Activated T-helper 2 cell treated with anti-CD3 and anti-CD28 coated beads, Interferon-gamma antibody, Interleukin-2, Interleukin-4, amounts not matched to agents 10 μg/mL and 5 μg/mL and 100 μg/mL, durations not matched to agents 14 hours and 24 hours and 36 hours (primary cell): ENCODE measurements at regions not wholly inside any gene's neighbourhood (a gene's known extent, or its start where the extent isn't known, plus 50 kb on each side); places are given as distances from the start of the nearest gene placed in this dataset.
"Not testable (repeated sequence)": the region's sequence is repeated elsewhere in the genome, so short reads cannot be mapped to it uniquely, and the experiment has no call there.

Experiments
- DNase-seq: peaks from one replicate; pipeline ENCODE4 v3.0.0; 2021; ENCODE audit warnings: low spot score
- H3K27ac Mint-ChIP-seq: one replicate; pipeline ENCODE4 v1.8.0; 2021; ENCODE audit warnings: mixed read lengths
- H3K27me3 Mint-ChIP-seq: one replicate; pipeline ENCODE4 v1.8.0; 2021; ENCODE audit warnings: low read depth, mixed read lengths
- H3K36me3 Mint-ChIP-seq: one replicate; pipeline ENCODE4 v1.8.0; 2021; ENCODE audit warnings: low read depth, mixed read lengths
- H3K4me1 Mint-ChIP-seq: one replicate; pipeline ENCODE4 v1.8.0; 2021; ENCODE audit warnings: low read depth, mixed read lengths
- H3K4me3 Mint-ChIP-seq: one replicate; pipeline ENCODE4 v1.8.0; 2021; ENCODE audit warnings: low read depth, mild to moderate bottlenecking, moderate library complexity, mixed read lengths
- H3K9me3 Mint-ChIP-seq: one replicate; pipeline ENCODE4 v1.8.0; 2021; ENCODE audit warnings: mixed read lengths
- intact Hi-C: fragments of 100-400 bp; cut with micrococcal nuclease; formaldehyde crosslinking; loops from one replicate; pipeline ENCODE4 v1.15.1; 2023

DNA sequence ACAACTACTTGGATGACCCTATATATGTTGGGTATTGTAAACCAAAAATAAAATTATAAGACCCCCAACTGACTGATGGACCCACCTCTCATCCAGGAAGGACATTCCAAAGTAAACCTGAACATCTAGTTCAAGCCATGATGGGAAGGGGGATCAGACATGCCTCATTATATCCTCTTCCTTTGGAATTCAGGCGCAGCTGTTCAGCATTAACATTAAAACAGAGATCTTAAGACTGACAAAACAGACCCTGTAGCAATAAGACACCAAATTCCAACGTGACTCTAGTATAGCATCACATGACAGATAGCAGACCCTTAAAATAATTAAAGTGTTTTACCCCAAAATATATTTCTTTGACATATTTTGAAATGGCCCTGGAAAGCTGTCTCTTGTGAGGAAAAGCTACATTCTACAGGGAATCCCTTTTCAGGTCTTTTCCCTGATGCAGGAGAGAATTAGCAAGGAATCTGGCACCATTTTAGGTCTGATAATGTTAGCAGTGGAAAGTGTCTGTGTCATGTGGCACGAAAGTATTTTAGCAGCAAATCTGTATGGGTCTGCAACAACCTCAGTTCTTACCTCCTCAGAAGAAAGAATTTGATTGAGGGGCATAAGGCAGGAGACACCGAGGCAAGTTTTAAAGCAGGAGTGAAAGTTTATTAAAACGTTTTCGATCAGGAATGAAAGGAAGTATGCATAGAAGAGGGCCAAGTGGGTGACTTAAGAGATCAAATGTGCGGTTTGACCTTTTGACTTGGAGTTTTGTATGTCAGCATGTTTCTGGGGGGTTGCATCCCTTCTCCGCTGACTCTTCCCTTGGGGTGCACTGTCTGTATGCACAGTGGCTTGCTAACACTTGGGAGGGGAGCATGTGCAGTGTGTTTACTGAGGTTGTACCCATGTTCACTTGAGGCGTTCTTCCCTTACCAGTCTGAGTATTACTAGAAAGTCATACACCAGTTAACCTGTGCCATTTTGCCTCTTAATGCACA, 236.6 kb upstream of the PPP1R3A start:
- intact Hi-C loops, result no loop called here
- Mint-ChIP-seq H3K27me3 (no peaks in the 10 kb centered on the region), H3K9me3 (no peaks in the 10 kb centered on the region), H3K4me1 (no peaks in the 10 kb centered on the region), H3K4me3 (no peak overlapping the region), H3K27ac (no peak overlapping the region), H3K36me3 (no peaks in the 10 kb centered on the region)
- DNase-seq, result no peak

DNA sequence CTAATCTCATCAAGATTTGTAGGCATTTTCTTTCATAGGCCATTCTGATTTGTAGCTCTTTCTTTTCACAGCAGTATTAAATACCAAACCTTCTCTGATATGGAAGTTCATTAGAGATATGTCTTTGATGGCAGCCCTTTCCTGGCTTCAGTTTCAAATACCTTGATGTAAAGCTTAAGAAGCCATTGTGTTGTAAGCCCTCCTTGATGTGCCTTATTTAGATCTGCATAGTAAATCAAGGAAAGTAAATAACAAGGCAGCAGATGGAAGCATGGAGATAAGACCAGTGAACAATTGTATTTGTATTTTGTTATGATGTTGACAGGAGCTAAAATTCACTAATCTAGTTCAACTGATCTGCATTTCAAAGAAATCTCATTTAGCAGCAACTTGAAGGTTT, 234.9 kb upstream of the PPP1R3A start:
- H3K4me3 Mint-ChIP-seq, result no peak overlapping the region

DNA sequence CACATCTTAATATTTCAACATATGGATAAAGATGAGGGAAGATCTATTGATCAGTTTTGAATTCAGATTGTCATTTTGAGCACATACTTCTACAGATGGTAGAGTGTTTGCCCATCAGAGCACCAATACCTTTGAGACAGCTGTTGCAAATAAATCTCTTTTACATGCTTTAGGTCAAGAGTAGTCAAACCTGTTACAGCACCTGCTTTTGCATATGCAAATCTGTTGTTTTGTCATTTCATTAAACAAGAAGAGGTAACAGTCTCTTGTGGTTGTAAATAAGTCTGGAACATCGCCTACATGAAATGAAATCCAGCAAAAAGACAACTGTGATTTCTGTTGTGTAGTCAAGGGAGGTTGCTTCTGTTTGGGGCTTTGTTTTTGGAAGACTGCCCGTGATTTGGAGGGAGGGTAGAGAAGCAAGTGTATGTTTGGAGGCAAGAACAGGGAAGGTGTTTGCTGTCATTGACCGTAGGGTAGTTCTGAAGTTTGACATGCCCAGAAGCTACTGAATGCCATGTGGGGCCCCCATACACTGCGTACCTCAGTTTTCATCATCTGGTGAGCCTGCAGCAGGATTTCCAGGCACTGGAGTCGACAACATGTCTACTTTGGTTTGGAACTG, 233.6 kb upstream of the PPP1R3A start:
- no peak overlapping the region for H3K4me3 Mint-ChIP-seq
- no peaks in the 10 kb centered on the region for H3K9me3 Mint-ChIP-seq
- intact Hi-C loops, result no loop called here
- no peak overlapping the region for H3K27ac Mint-ChIP-seq
- H3K27me3 Mint-ChIP-seq, result peaks cover 1% of the 10 kb centered on the region
- H3K4me1 Mint-ChIP-seq, result no peaks in the 10 kb centered on the region
- no peak for DNase-seq
- no peaks in the 10 kb centered on the region for H3K36me3 Mint-ChIP-seq

More for the DNA sequence above, 234.9 kb upstream of the PPP1R3A start:
- H3K9me3 Mint-ChIP-seq, result no peaks in the 10 kb centered on the region
- H3K27me3 Mint-ChIP-seq, result no peaks in the 10 kb centered on the region
- no peaks in the 10 kb centered on the region for H3K36me3 Mint-ChIP-seq
- no peak for DNase-seq
- no peak overlapping the region for H3K27ac Mint-ChIP-seq
- H3K4me1 Mint-ChIP-seq, result no peaks in the 10 kb centered on the region
- intact Hi-C loops, result no loop called here

DNA sequence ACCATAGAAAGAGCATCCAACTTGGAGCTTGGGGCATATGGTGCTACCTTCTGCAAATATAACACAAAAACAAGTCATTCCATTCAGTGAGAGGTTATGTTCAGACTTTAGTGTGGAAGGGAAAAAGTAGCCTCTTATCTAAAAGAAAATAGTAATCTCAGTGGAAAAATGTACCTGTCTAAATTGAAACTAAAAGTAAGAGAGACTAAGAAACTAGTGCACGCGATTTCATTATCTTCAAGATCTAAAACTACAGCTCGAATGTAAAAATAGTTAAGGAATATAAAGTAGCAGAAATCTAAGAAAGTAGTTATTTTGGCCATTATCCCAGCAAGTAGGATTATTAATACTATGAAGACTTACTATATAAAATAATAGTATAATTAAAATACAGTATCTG, 233.0 kb upstream of the PPP1R3A start:
- peaks cover 1% of the 10 kb centered on the region for H3K27me3 Mint-ChIP-seq
- no peak overlapping the region for H3K4me3 Mint-ChIP-seq
- no peaks in the 10 kb centered on the region for H3K4me1 Mint-ChIP-seq
- H3K36me3 Mint-ChIP-seq, result no peaks in the 10 kb centered on the region
- no peak for DNase-seq
- no peak overlapping the region for H3K27ac Mint-ChIP-seq
- intact Hi-C loops, result no loop called here
- no peaks in the 10 kb centered on the region for H3K9me3 Mint-ChIP-seq

DNA sequence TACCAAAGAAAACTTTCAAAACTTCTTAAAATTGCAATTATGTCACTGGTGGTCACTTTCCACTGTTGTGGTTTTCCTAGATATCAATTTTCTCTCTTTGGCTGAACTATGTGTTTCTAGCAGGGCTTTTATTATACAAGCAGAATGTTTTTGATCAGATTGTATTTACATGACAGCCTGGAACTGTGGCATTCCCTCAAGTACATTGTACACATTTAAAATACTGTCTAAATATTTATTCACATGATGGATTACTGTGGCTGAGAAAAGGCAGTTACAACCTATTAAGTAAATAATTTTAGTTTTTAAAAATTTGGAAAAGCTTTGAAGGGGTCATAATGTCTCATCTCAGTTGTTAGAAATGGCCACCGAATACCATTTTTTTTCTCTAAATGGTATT, 231.9 kb upstream of the PPP1R3A start:
- intact Hi-C loops, result no loop called here
- no peaks in the 10 kb centered on the region for H3K36me3 Mint-ChIP-seq
- no peaks in the 10 kb centered on the region for H3K4me1 Mint-ChIP-seq
- H3K9me3 Mint-ChIP-seq, result no peaks in the 10 kb centered on the region
- no peak overlapping the region for H3K4me3 Mint-ChIP-seq
- DNase-seq, result no peak
- peaks cover 1% of the 10 kb centered on the region for H3K27me3 Mint-ChIP-seq
- H3K27ac Mint-ChIP-seq, result no peak overlapping the region

DNA sequence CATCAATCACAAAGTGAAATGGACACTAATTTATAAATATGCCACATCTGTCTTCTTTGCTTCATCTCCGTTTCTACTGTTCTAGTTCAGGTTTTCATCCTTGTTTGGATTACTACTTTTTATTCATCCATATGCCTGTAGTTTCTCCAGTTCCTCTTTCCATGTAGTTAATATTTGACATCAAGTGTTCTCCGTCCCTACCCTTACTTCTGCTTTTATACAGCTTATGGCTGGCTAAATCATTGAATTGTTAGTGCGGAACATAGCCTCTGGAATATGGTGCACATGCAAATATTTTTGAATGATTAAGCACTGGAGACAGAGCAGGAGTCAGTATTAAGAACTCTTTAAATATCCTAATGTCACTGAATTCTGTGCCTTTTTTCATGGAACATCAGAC, 230.0 kb upstream of the PPP1R3A start:
- Mint-ChIP-seq H3K27ac (no peak overlapping the region), H3K4me1 (no peaks in the 10 kb centered on the region), H3K36me3 (no peaks in the 10 kb centered on the region), H3K9me3 (no peaks in the 10 kb centered on the region), H3K4me3 (no peak overlapping the region), H3K27me3 (peaks cover 1% of the 10 kb centered on the region)
- no peak for DNase-seq
- intact Hi-C loops, result no loop called here

DNA sequence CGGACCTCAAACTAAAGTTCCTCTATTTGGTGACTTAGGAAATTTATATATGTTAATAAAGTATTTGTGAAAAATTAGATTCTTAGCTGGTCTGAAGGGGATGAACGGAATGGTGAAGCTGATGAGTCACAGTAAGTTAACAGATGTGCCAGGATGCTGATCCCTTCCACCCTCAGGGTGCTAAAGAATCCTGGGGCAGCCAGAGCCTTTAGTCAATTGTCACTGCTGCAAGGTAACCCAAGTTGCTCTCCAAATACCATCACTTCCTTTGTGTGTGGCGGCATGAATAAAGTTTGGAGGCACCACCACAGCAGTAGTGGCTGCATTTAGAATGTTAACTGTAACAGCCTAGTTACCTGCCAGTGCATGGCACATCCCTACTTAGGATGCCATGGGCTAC, 222.6 kb upstream of the PPP1R3A start:
- Mint-ChIP-seq H3K4me1 (no peaks in the 10 kb centered on the region), H3K27me3 (no peaks in the 10 kb centered on the region), H3K36me3 (no peaks in the 10 kb centered on the region), H3K27ac (no peak overlapping the region), H3K4me3 (no peak overlapping the region), H3K9me3 (no peaks in the 10 kb centered on the region)
- intact Hi-C loops, result no loop called here
- DNase-seq, result no peak

DNA sequence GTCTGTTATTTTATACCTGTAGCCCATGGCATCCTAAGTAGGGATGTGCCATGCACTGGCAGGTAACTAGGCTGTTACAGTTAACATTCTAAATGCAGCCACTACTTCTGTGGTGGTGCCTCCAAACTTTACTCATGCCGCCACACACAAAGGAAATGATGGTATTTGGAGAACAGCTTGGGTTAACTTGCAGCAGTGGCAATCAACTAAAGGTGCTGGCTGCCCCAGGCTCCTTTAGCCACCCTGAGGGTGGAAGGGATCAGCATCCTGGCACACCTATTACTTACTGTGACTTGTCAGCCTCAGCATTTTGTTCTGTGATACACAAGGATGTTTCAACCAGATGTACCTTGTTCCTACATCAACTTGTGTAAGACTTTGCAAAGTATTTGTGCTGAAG, 221.8 kb upstream of the PPP1R3A start:
- intact Hi-C loops, result no loop called here
- H3K36me3 Mint-ChIP-seq, result no peaks in the 10 kb centered on the region
- H3K27me3 Mint-ChIP-seq, result no peaks in the 10 kb centered on the region
- no peaks in the 10 kb centered on the region for H3K9me3 Mint-ChIP-seq
- no peaks in the 10 kb centered on the region for H3K4me1 Mint-ChIP-seq
- no peak overlapping the region for H3K27ac Mint-ChIP-seq
- no peak for DNase-seq
- H3K4me3 Mint-ChIP-seq, result no peak overlapping the region

DNA sequence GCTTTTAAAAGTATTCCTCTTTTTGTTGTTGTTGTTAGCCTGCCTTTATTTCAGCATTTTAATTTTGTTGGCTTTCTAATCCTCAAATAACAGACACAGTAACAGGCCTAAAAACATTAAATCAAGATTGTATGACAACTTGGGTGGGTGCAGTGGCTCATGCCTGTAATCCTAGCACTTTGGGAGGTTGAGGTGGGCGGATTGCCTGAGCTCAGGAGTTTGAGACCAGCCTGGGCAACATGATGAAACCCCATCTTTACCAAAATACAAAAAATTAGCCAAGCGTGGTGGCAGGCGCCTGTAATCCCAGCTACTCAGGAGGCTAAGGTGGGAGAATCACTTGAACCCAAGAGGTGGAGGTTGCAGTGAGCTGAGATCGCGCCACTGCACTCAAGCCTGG, 220.9 kb upstream of the PPP1R3A start:
- H3K36me3 Mint-ChIP-seq, DNase-seq, H3K4me1 Mint-ChIP-seq, H3K4me3 Mint-ChIP-seq, intact Hi-C loops, H3K27me3 Mint-ChIP-seq, H3K9me3 Mint-ChIP-seq, H3K27ac Mint-ChIP-seq: not testable (repeated sequence)

DNA sequence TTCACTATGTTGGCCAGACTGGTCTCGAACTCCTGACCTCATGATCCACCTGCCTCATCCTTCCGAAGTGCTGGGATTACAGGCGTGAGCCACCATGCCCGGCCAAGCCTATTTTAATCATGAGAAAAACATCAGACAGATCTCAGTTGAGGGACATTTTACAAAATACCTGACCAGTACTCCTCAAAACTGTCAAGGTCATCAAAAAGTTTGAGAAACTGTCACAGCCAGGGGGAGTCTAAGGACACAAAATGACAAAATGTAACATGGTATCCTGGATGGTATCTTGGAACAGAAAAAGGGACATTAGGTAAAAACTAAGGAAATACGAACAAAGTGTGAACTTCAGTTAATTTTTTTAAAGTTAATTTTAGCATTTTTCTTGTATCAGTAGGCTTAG, 219.8 kb upstream of the PPP1R3A start:
- Mint-ChIP-seq H3K9me3 (no peaks in the 10 kb centered on the region), H3K27ac (no peak overlapping the region)
- intact Hi-C loops, result no loop called here

DNA sequence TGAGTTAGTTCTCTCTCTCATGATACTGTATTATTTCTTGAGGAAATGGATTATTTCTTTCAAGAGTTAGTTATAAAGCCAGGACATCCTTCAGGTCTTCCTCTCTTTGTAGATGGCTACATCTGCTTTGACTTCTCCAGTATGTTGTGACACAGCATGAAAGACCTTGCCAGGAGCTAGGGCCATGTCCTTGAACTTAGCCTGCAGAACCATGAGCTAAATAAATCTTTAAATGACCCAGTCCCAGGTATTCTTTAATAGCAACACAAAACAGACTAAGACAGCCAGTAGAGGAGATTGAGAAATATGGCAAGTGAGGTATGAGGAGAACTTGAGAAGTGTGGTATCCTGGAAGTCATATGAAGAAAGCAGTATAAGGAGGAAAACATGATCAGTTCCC, 214.9 kb upstream of the PPP1R3A start:
- Mint-ChIP-seq H3K9me3 (no peaks in the 10 kb centered on the region), H3K27me3 (no peaks in the 10 kb centered on the region), H3K4me3 (no peak overlapping the region), H3K27ac (no peak overlapping the region), H3K36me3 (no peaks in the 10 kb centered on the region), H3K4me1 (no peaks in the 10 kb centered on the region)
- intact Hi-C loops, result no loop called here
- DNase-seq, result no peak

More for the DNA sequence above, 219.8 kb upstream of the PPP1R3A start:
- DNase-seq, result no peak
- no peak overlapping the region for H3K4me3 Mint-ChIP-seq
- no peaks in the 10 kb centered on the region for H3K27me3 Mint-ChIP-seq
- no peaks in the 10 kb centered on the region for H3K4me1 Mint-ChIP-seq
- no peaks in the 10 kb centered on the region for H3K36me3 Mint-ChIP-seq

DNA sequence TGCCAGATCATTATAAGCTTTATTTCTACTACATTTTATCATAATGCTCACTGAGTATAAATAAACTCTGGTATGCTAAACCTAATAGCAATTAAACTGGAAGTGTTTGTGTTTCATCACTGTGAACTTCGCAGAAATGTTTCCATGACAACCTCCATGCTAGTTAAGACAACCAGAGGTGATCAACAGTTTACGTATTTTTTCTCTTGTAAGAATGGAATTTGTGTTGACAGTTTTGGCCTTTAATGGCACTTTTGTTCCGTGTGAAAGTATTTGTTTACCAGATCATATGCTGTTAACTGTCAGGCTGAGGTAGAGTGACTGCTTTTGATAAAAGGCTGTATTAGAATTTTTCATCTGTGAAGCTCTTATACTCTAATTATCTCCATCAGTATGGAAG, 212.1 kb upstream of the PPP1R3A start:
- no peaks in the 10 kb centered on the region for H3K4me1 Mint-ChIP-seq
- H3K27ac Mint-ChIP-seq, result no peak overlapping the region
- H3K36me3 Mint-ChIP-seq, result no peaks in the 10 kb centered on the region
- no peak overlapping the region for H3K4me3 Mint-ChIP-seq
- intact Hi-C loops, result no loop called here
- no peak for DNase-seq
- H3K27me3 Mint-ChIP-seq, result no peaks in the 10 kb centered on the region
- no peaks in the 10 kb centered on the region for H3K9me3 Mint-ChIP-seq

DNA sequence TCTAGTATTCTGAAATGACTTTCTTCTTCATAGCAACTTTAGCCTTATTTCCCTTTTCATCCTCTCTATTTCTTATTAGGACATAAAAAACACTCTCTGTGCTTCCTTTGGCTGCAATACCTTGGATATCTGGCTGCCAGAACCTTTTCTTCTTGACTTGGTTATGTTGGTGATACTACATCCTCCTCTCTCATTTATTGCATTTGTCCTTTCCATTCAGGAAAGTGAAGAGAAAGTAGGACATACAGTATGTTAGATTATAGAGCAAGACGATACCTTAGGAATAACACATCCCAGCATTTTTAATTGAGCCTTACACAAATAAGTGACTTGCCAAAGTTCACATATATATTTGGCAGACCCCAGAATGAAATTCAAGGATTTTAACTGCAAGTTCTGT, 210.1 kb upstream of the PPP1R3A start:
- intact Hi-C loops, result no loop called here
- Mint-ChIP-seq H3K36me3 (no peaks in the 10 kb centered on the region), H3K4me3 (no peak overlapping the region), H3K27ac (no peak overlapping the region), H3K9me3 (no peaks in the 10 kb centered on the region), H3K27me3 (no peaks in the 10 kb centered on the region), H3K4me1 (no peaks in the 10 kb centered on the region)
- no peak for DNase-seq
